ENCODE measurements at regions not wholly inside any gene's neighbourhood (a gene's known extent, or its start where the extent isn't known, plus 50 kb on each side); places are given as distances from the start of the nearest gene placed in this dataset.

DNA sequence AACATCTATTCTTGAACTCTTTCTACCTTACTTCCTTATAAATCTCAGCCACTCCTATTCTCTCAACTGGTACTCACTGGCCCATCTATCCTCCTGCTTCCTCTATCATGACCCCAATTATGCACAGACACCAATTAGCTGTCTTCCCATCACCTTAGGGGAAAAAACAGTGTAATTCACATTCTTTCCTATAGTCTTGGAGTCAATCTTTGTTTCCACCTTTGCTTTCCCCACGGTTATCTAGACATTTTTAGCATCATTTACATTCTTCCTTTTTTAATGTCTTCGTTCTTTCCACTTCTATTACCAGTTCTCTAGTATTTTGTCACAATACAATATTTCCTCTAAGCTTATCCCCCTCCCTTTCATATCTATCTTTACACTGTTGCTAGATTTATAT lies 449.4 kb downstream of the TMEM38B start:
- Histone ChIP-seq H3K9ac (ENCODE audit: control insufficient read depth, extremely low read depth, insufficient read depth, low read length) (no peak overlapping the region), H3K79me2 (ENCODE audit: control insufficient read depth, insufficient read depth, low read length) (no peaks in the 10 kb centered on the region), H3K9me1 (ENCODE audit: control insufficient read depth, extremely low read depth, insufficient read depth, low read length) (no peaks in the 10 kb centered on the region), H3K9me3 (ENCODE audit: control insufficient read depth, low read depth, low read length) (no peaks in the 10 kb centered on the region), H3K27ac (ENCODE audit: control insufficient read depth, insufficient read depth, low read length) (no peak overlapping the region), H3K4me3 (ENCODE audit: control insufficient read depth in 2 of 3, extremely low read depth in 1 of 3, insufficient read depth in 2 of 3, low read depth in 1 of 3, low read length in 3 of 3) (no peak overlapping the region), H3K4me2 (ENCODE audit: control insufficient read depth, extremely low read depth, insufficient read depth, low read depth, low read length) (no peak overlapping the region), H3K36me3 (ENCODE audit: control insufficient read depth in 2 of 2, extremely low read depth in 1 of 2, insufficient read depth in 2 of 2, low read length in 2 of 2) (no peaks in the 10 kb centered on the region), H3K27me3 (ENCODE audit: control insufficient read depth, extremely low read depth, insufficient read depth, low read length) (no peaks in the 10 kb centered on the region), H3K4me1 (ENCODE audit: control insufficient read depth, extremely low read depth, insufficient read depth, low read length) (no peaks in the 10 kb centered on the region), H2AFZ (ENCODE audit: control insufficient read depth, low read length) (no peak overlapping the region), H4K20me1 (ENCODE audit: control insufficient read depth, extremely low read depth, insufficient read depth, low read length) (no peaks in the 10 kb centered on the region)
- no peak for FAIRE-seq
- no peak for DNase-seq (ENCODE audit: low read depth, low spot score)
- TF ChIP-seq, protein P1, sequence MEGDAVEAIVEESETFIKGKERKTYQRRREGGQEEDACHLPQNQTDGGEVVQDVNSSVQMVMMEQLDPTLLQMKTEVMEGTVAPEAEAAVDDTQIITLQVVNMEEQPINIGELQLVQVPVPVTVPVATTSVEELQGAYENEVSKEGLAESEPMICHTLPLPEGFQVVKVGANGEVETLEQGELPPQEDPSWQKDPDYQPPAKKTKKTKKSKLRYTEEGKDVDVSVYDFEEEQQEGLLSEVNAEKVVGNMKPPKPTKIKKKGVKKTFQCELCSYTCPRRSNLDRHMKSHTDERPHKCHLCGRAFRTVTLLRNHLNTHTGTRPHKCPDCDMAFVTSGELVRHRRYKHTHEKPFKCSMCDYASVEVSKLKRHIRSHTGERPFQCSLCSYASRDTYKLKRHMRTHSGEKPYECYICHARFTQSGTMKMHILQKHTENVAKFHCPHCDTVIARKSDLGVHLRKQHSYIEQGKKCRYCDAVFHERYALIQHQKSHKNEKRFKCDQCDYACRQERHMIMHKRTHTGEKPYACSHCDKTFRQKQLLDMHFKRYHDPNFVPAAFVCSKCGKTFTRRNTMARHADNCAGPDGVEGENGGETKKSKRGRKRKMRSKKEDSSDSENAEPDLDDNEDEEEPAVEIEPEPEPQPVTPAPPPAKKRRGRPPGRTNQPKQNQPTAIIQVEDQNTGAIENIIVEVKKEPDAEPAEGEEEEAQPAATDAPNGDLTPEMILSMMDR (optimal IDR thresholded peaks at IDR 0.05 in 1 of 3, IDR thresholded peaks at IDR 0.05 in 1 of 3, conservative IDR thresholded peaks at IDR 0.05 in 1 of 3; ENCODE audit: extremely low read depth in 1 of 3, insufficient read depth in 2 of 3, low read length in 3 of 3): no peak
- TF ChIP-seq EZH2 (IDR thresholded peaks at IDR 0.05; ENCODE audit: low read length): no peak
- dilution Hi-C loops (cut with MboI; ENCODE audit: extremely low pct_ligation_motif_present, low sequenced_read_pairs): no loop called here

DNA sequence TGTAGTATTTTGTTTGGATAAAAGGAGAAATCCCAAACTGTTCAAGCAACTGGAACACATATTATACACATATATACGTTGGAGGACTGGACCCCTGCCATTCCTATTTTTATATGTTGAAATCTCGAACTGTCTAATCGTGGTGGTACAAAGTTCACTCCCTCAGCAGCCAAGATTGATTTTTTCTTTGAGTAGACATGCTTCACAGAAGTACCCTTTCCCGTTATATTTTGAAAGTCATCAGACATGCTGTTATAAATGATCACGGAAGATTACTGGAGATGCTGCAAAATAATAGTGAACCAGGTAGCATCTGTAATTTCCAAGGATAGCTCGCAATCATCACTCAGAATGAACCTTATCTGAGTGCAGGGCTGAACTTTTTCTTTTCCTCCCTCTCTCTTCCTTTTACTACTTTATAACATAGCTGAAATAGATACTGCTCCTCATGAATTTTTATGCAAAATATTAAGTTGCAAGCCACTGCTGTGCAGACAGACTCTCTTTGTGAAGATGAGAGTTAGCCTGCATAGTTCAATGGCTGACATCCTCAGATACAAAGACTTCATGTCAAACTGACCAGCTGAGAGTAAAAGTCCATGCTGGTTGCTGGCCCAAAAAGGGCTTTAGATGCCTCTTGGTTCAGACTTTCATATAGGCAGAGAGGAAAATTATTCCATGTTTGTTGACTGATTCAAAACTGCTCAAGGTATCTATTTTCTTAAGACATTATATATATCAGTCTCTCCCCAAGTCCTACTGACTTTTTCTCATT lies 451.9 kb downstream of the TMEM38B start:
- Histone ChIP-seq H3K27me3 (ENCODE audit: control insufficient read depth, extremely low read depth, insufficient read depth, low read length) (no peaks in the 10 kb centered on the region), H3K4me2 (ENCODE audit: control insufficient read depth, extremely low read depth, insufficient read depth, low read depth, low read length) (no peak overlapping the region), H3K9me1 (ENCODE audit: control insufficient read depth, extremely low read depth, insufficient read depth, low read length) (no peaks in the 10 kb centered on the region), H3K4me3 (ENCODE audit: control insufficient read depth in 2 of 3, extremely low read depth in 1 of 3, insufficient read depth in 2 of 3, low read depth in 1 of 3, low read length in 3 of 3) (no peak overlapping the region), H3K36me3 (ENCODE audit: control insufficient read depth in 2 of 2, extremely low read depth in 1 of 2, insufficient read depth in 2 of 2, low read length in 2 of 2) (no peaks in the 10 kb centered on the region), H3K9ac (ENCODE audit: control insufficient read depth, extremely low read depth, insufficient read depth, low read length) (no peak overlapping the region), H3K4me1 (ENCODE audit: control insufficient read depth, extremely low read depth, insufficient read depth, low read length) (no peaks in the 10 kb centered on the region), H3K79me2 (ENCODE audit: control insufficient read depth, insufficient read depth, low read length) (no peaks in the 10 kb centered on the region), H2AFZ (ENCODE audit: control insufficient read depth, low read length) (no peak overlapping the region), H3K9me3 (ENCODE audit: control insufficient read depth, low read depth, low read length) (no peaks in the 10 kb centered on the region), H4K20me1 (ENCODE audit: control insufficient read depth, extremely low read depth, insufficient read depth, low read length) (no peaks in the 10 kb centered on the region), H3K27ac (ENCODE audit: control insufficient read depth, insufficient read depth, low read length) (no peak overlapping the region)
- DNase-seq (ENCODE audit: low read depth, low spot score) (no peak), FAIRE-seq (no peak)
- dilution Hi-C loops (cut with MboI; ENCODE audit: extremely low pct_ligation_motif_present, low sequenced_read_pairs): no loop called here
- TF ChIP-seq, protein P1 (optimal IDR thresholded peaks at IDR 0.05 in 1 of 3, IDR thresholded peaks at IDR 0.05 in 1 of 3, conservative IDR thresholded peaks at IDR 0.05 in 1 of 3; ENCODE audit: extremely low read depth in 1 of 3, insufficient read depth in 2 of 3, low read length in 3 of 3): no peak
- no peak for TF ChIP-seq EZH2 (IDR thresholded peaks at IDR 0.05; ENCODE audit: low read length)
